NCI-H460 (cell line): ENCODE measurements at regions not wholly inside any gene's neighbourhood (a gene's known extent, or its start where the extent isn't known, plus 50 kb on each side); places are given as distances from the start of the nearest gene placed in this dataset.
"Not testable (repeated sequence)": the region's sequence is repeated elsewhere in the genome, so short reads cannot be mapped to it uniquely, and the experiment has no call there.

Source experiments
- DNase-seq: peaks from one replicate; pipeline ENCODE4 v3.0.0-alpha.2; 2016; ENCODE audit warnings: low read depth; ENCODE audit errors: extremely low read depth

DNA sequence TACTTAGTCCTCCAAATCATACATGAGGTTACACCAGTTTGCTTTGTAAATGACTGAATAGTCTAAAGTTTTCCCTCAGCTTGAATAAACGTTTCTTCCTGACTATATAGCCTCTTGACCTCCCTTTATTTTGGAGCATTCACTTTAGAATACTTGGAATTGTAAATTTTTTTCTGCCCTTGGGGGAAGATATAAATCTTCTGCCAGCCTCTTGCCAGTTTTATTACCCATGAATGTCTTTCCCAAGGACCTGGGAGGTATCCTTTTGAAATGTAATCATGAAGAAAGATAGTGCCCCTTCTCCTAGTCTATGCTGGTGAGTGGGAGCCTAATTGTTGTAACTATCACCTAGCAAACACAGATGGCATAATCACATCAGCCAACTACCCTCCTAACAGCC is 2033.9 kb upstream of the PCDH20 start:
- no peak for DNase-seq

DNA sequence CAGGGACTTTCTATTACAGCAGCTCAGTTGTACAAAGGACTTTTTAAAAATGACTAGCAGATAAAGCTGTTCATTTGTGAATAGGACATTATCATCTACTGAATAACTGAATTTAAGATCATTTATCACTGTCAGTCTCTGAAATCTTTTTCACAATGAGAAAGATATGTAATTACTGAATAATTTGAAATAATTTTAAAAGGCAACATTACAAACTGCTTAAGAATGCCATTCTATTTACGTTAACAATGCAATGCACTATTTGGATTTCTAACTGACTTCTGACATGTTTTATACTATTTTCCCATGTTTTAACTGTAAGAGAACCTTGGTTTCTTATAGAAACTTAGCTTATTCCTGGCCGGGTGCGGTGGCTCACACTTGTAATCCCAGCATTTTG is 2033.0 kb upstream of the PCDH20 start:
- no peak for DNase-seq

DNA sequence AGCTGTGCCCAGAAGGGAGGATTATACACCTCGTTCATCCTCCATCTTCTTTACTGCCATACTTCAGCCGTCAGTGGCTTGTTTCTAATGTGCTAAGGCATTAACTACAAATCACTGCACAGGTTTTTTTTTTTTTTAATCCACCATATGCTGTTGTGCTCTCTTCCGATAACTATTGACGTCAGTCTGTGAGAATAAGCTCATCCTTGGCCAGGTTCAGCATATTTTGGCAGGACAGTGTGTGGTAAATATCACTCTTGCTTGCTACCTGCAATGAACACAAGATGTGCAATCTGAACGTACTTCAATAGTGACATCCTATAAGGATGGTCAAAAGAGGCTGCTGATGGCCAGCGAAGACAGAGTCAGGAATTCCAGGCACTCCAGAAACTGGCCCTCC is 2030.7 kb upstream of the PCDH20 start:
- no peak for DNase-seq

DNA sequence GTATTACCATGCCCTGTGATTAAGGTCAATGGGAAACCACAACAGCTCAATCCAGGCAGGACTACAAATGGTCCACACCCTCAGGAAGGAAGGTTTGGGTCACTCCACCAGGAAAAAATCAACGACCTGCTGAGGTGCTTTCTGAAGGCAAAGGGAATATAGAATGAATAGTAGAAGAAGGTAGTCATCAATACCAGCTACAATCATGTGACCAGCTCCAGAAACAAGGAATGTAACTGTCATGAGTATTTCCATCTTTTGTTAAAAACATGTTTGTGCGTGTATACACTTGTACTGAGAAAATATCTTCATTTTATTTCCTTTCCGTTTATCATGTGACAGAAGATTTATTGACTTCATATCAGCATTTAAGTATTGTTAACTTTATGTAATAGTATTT is 2028.6 kb upstream of the PCDH20 start:
- DNase-seq: not testable (repeated sequence)

DNA sequence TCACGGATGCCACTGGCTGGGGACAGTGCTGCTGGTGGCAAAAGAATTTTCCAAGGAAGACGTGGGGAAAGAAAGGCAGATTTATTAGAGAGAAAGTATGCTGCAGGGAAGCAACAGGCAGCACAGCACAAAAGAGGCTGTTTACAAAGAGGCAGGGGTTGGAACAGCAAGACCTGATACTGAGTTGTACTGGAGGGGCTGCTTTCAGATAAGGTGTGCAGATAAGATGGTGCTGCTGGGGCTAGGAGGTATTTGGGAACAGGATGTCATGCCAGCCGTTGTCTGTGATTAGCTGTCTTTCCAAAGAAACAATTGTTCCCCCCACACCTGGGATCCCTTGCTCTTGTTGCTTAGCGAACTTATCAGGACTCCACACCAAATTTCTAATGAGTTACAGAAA is 2023.3 kb upstream of the PCDH20 start:
- no peak for DNase-seq

DNA sequence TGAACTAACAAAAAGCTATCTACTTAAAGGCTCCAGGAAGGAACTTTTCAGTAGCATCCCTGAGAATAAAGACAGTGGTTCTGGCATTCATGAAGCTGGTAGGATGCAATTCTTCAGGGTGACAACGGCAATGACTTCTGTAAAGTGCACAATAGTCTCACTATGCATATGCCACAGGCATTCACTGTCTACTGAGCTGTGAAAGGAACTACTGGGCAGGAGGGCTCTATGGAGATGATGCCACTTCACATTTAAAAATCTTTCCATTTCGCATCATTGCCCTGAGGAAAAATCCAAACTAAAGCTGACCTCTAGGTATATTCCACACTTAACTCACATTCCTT is 2020.6 kb upstream of the PCDH20 start:
- no peak for DNase-seq

DNA sequence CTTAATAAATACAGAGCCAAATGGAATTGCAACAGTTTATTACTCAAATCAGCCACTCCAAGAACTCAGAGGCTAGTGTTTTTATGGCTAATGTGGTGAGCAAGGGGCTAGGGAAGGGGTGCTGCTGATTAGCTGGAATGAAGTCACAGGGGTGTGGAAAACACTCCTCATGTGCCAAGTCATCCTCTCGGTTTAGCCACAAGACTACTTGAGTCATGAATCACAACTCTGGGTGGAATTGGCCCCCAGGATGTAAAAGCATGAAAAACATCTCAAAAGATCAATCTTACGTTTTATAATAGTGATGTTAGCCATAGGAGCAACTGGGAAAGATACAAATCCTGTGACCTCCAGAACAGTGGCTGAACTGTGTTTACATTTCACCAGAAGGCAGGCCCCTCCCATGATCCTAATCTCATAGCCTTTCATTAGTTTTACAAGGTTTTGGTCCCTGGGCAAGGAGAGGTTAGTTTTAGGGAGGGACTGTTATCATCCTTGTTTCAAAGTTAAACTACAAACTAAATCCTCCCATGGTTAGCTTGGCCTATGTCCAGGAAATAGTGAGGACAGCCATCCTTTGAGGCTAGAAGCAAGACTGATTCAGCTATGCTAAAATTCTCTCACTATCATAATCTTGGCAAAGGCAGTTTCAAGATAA is 2020.1 kb upstream of the PCDH20 start:
- peak; percentile 86 for DNase-seq

DNA sequence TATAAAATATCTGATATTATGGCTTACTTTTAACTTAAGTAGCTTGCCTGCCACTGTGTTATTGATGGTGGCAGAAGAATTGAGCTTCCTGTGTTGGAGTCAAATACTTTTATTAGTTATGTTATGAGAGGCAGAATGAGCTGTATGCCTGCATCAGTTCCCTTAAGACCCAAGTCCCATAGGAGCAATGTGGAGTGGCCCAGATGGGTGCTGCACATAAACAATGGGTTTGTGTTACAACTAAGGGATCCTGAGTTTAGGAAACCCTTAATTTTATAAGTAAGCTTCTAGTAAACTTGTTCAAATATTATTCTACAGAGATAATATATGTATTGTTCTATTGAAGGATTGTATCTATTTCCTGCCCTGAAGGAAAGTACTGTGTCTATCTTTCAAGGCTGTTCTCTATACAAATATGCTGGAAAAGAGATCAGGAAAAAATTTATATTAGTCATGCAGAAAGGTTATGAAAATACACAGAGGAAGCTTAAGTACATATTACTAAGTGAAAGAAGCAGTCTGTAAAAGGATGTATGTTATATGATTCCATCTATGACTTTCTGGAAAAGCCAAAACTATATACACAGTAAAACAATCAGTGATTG is 2018.0 kb upstream of the PCDH20 start:
- DNase-seq: peak; percentile 72

DNA sequence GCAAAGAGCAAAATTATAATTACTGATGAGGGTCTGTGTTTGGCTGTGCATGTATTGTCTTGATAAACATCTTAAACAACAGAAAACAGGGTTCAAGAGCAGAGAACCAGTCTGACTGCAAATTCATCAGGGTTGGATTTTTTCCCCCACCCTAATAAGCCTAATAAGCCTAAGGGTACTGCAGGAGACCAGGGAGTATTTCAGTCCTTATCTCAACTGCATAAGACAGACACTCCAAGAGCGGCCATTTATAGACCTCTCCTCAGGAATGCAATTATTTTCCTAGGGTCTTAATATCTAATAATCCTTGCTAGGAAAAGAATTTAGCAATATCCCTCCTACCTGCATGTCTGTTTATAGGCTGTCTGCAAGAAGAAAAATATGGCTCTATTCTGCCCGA is 2011.5 kb upstream of the PCDH20 start:
- no peak for DNase-seq

DNA sequence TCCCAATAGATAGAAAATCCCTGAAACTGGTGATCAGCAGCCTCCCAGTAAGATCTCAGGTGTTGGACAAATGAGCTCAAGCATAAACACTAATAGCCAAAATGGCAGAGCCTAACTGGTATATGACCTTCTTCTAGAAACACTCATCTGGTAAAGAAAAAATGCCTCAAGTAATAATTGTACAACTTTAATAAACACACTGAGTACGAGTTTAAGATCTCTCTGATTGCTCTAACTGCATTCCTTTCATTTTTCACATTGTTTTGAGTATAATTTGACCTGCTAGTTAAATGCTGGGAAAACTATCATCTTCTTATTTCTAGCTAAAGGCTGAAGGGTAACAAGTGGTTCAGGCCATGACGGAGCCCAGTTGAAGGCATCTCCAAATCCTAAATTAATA is 2009.5 kb upstream of the PCDH20 start:
- DNase-seq: no peak

DNA sequence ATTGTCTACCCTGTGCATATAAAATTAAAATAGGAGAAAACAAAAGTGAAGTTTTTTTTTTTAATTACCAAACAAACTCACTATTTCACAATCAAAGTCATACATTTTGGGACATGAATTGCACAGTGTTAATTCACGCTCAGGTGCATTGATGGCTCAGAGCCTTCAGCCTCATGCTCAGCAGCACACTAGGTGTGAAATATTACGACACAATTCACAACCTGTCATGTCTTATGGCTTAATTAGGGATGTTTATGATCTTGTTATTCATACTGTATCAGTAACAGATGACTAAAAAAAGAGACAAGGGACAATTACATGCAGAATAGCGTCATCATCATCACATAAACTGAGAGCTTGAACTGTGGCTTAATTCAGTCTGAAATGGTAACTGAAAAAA is 2005.5 kb upstream of the PCDH20 start:
- no peak for DNase-seq

DNA sequence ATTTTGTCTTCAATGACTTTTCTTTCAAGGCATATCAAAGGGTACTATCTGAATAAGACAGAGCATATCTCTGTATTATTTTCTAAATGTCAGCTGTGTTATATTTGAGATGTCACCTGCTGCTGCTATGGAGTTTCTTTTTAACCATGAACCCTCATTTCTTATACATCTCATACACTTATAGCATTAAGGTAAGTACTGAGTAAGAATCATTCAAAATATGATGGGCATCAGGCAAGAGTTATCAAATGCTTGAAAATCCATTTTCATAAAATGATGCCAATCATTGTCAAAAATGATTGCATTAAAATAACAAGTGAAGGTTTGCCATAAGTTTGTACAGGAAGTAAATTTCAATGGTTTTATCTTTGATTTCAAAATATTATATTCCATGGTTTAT is 2005.0 kb upstream of the PCDH20 start:
- no peak for DNase-seq

DNA sequence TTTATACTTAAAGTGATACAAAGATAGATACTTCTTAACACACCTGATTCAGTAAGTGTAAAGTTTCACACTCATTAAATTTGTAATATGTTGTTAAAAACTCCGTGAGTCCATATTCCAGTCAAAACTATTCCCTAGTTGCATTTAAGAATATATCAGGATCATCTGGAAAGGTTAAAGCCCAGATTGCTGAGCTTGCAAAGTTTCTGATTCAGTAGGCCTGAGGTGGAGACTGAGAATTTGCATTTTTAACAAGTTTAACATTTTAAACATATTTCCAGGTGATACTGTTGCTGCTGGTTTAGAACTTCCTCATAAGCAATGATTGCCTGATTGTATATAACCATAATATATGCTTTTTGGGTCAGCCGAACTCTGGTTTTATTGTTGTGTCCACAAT is 1998.6 kb upstream of the PCDH20 start:
- no peak for DNase-seq

DNA sequence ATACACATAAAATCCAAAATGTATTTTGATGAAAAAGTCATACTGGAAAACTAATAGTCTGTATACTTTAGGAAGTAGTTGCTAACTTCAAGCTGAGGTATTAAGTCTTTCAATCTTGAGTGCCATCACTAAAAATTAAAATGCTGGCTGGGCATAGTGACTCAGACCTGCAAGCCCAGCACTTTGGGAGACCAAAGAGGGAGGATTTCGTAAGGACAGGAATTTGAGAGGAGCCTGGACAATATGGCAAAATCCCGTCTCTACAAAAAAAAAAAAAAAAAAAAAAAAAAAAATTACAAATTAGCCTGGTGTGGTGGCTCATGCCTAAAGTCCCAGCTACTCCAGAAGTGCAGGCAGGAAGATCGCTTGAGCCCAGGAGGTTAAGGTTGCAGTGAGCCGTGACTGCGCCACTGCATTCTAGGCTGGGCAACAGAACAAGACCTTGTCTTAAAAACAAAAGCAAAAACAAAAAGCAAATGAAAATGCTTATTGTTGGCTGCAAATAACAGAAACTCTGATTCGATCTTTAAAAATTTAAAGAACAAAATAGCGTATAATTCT is 1994.2 kb upstream of the PCDH20 start:
- no peak for DNase-seq

DNA sequence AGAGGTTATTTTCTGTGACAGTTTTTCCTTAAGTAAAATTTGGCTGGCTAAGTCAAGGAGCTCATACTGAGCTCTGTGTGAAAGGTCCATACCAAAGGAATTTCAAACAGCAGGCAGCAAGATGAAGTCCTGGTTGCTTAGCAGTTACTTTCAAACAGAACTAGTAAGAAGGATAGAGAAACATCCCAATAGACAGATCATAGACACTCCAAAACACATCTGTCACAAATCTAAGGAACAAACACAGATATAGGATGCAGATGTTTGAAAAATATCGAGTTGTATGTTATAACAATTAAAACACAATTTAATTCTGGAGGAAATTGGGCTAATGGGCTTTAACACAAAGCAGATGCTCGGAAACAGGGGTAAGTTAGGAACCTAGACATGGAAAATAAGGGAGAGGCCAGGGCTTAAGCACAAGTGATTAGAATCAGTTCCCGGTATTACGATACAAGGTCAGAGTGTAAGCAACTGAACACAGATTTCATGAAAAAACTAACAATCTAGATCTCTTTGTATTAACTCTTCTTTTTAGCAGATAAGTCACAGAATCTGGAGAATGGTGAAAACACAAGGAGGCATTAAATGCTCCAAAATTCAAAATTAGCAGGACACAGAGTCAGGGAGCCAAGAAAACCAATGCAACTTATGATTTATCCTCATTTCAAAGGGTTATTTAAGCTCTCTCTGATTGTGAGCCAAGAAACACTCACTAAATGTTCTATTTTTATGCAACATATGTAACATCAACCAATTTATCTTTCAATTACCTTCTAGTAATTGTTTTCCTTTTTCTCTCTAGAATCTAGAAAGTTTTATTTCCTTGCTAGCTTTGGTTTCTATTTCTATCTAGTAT is 1992.9 kb upstream of the PCDH20 start:
- DNase-seq: no peak

DNA sequence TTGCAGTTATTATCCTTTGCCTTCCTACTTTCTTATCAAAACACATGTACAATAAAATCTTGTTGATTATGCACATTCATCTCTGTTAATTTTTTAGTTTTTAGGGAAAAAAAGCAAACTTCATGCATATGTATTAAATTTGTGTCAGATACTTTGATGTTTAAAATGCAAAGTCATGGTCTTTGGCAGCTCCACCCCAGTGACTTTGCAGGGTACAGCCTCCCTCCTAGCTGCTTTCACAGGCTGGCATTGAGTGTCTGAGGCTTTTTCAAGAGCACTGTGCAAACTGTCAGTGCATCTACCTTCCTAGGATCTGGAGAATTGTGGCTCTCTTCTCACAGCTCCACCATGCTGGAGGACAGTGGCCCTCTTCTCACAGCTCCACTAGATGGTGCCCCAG is 1988.1 kb upstream of the PCDH20 start:
- no peak for DNase-seq

DNA sequence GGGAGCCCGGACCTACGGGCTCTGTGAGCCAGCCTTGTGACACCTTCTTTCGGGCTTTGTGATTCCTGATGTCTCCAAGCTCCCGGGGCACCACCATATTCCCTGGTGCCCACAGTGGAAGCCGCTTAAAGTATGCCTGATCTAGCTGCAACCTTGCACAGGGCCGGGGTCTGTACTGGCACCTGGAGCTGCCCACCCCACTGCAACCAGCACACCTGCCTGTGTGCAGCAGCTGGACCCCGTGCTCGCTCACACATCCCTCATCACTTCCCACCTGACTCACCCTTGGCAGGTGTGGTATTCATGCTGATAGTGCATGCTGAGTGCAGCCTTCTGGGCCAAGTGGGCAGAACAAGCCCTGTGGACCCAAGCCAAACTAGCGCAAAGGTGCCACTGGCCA is 1981.1 kb upstream of the PCDH20 start:
- no peak for DNase-seq

DNA sequence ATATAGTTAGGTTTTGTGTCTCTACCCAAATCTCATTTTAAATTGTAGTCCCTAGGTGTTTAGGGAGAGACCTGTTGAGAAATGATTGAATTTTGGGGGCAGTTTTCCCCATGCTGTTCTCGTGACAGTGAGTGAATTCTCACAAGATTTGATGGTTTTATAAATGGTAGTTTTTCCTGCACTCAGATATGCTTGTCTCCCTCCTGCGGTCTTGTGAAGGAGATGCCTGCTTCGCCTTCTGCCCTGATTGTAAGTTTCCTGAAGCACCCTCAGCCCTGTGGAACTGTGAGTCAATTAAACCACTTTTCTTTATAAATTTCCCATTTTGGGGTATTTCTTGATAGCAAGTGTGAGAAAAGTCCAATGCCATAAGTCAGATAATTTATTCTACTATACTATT is 1977.5 kb upstream of the PCDH20 start:
- DNase-seq: no peak

DNA sequence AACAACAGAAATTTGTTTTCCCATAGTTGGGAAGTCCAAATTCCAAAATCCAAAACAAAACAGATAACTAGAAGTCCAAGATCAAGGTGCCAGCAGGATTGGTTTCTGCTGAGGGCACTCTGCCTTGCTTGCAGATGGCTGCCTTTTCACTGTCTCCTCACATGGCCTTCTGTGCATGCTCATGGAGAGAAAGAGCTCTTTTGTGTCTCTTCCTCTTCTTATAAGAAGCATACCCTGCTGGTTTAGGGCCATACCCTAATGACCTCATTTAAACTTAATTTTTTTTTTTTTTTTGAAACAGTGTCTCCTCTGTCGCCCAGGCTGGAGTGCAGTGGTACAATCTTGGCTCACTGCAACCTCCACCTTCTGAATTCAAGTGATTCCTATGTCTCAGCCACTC is 1974.1 kb upstream of the PCDH20 start:
- no peak for DNase-seq

DNA sequence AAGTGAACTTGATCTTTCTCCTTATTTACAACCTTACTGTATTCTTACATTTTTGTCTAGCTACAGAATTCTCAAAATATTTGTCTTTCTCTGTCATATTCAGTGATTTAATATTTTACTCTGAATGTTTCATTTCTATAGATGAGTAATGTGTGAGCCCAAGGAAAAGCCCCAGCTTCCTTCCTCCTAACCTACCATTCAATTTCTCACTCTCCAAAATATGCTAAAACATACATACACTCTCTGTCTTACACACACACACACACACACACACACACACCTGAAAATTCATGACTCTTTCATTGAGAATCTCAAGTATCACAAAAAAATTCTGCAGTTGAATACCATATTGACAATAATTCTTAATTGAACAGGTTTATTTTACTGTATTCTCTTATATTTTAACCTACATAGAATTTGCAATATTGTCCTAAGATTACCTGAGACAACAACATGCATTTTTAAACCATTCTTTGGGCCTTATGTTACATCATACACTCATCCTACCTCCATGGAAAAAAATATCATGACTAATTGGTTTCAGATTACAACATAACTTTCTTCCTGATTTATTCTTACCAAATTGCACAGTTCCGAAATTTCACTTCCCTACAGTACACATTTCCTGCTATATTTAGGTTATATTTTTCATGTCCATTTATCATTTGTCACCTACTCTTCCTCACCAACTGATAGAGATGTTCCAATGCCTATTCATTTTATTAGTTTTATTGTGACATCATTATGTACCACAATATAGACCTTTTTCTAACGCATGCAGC is 1965.6 kb upstream of the PCDH20 start:
- DNase-seq: no peak

DNA sequence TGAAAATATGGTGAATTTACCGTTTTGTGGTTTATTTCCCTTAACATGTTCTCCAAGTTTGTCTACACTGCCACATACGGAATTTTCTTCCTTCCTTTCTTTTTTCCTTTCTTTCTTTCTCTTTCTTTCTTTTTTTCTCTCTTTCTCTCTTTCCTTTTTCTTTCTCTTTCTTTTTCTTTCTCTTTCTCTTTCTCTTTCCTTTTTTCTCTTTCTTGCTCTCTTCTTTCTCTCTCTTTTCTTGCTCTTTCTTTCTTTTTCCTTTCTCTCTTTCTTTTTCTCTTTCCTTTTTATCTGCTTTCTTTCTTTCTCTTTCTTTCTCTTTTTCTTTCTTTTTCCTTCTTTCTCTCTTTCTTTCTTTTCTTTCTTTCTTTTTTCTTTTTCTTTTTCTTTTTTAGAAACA is 1962.3 kb upstream of the PCDH20 start:
- no peak for DNase-seq
